ENCODE measurements at regions not wholly inside any gene's neighbourhood (a gene's known extent, or its start where the extent isn't known, plus 50 kb on each side); places are given as distances from the start of the nearest gene placed in this dataset.

DNA sequence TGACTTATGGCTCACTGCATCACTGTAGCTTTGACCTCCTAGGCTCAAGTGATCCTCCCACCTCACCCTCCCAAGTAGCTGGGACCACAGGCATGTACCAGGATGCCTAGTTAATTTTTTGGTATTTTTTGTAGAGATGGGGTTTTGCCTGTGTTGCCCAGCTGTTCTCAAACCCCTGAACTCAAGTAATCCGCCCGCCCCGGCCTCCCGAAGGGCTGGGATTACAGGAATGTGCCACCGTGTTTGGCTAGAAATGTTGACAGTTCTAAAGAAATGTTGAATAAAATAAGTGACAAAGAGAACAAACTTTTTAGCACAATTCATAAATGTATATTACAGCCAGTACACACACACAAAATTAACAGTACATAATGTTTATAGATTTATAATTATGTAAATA, 1586.1 kb downstream of the NCAM2 start:
- CTCF ChIA-PET: no interaction called here
- intact Hi-C loops (cut with micrococcal nuclease; ENCODE audit: unreplicated experiment): no loop called here

DNA sequence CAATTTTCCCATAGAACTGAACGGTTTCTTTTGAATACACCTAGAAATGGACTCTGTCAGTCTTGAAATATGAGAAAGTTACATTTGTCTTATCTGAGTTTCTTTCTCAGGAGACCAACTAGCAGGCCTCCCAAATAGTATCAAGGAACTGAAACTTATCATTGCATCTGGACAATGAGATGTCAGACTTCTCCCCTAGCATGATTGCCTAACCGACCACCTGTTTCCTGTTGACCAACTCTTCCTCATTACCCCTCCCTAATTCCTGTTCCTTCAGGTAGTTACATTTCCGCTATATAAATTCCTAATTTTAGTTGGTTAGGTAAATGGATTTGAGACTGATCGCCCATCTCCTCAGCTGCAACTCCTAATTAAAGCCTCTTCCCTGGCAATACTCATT, 1587.3 kb downstream of the NCAM2 start:
- no peak for TF ChIP-seq EZH2 (IDR thresholded peaks at IDR 0.05; ENCODE audit: low read depth)
- no peak overlapping the region for H3K4me3 ChIP-seq
- H3K27me3 ChIP-seq (ENCODE audit: insufficient read depth, low read depth): no peaks in the 10 kb centered on the region
- ChIA-PET POLR2A (ENCODE audit: unreplicated experiment) (no interaction called here), CTCF (no interaction called here)
- no peaks in the 10 kb centered on the region for H4K20me1 ChIP-seq (ENCODE audit: insufficient read depth)
- H3K4me2 ChIP-seq: no peak overlapping the region
- no TSS peak for BruUV-seq (replicated peaks)
- H3K9me2 ChIP-seq (ENCODE audit: insufficient read depth): no peaks in the 10 kb centered on the region
- H3K79me2 ChIP-seq (ENCODE audit: low read depth): no peaks in the 10 kb centered on the region
- H3K9me3 ChIP-seq (ENCODE audit: insufficient read depth, low read depth): no peaks in the 10 kb centered on the region
- H3K27ac ChIP-seq: no peak overlapping the region
- H3K4me1 ChIP-seq (replicated peaks; ENCODE audit: insufficient read depth): no peaks in the 10 kb centered on the region
- H3F3A ChIP-seq (ENCODE audit: insufficient read depth, low read depth): no peaks in the 10 kb centered on the region
- DNase-seq: no peak
- no peaks in the 10 kb centered on the region for H3K36me3 ChIP-seq (ENCODE audit: low read depth)
- no peak overlapping the region for H2AFZ ChIP-seq
- intact Hi-C loops (cut with micrococcal nuclease; ENCODE audit: unreplicated experiment): no loop called here

More for the DNA sequence above, 1586.1 kb downstream of the NCAM2 start:
- H3K9me3 ChIP-seq (ENCODE audit: insufficient read depth, low read depth): no peaks in the 10 kb centered on the region
- H3K36me3 ChIP-seq (ENCODE audit: low read depth): no peaks in the 10 kb centered on the region
- H3K4me1 ChIP-seq (replicated peaks; ENCODE audit: insufficient read depth): no peaks in the 10 kb centered on the region
- no peak overlapping the region for H2AFZ ChIP-seq
- H4K20me1 ChIP-seq (ENCODE audit: insufficient read depth): no peaks in the 10 kb centered on the region
- H3K4me3 ChIP-seq: no peak overlapping the region
- no peaks in the 10 kb centered on the region for H3K27me3 ChIP-seq (ENCODE audit: insufficient read depth, low read depth)
- no peaks in the 10 kb centered on the region for H3K9me2 ChIP-seq (ENCODE audit: insufficient read depth)
- POLR2A ChIA-PET (ENCODE audit: unreplicated experiment): no interaction called here
- no TSS peak for BruUV-seq (replicated peaks)
- no peak for DNase-seq
- TF ChIP-seq, protein P1, sequence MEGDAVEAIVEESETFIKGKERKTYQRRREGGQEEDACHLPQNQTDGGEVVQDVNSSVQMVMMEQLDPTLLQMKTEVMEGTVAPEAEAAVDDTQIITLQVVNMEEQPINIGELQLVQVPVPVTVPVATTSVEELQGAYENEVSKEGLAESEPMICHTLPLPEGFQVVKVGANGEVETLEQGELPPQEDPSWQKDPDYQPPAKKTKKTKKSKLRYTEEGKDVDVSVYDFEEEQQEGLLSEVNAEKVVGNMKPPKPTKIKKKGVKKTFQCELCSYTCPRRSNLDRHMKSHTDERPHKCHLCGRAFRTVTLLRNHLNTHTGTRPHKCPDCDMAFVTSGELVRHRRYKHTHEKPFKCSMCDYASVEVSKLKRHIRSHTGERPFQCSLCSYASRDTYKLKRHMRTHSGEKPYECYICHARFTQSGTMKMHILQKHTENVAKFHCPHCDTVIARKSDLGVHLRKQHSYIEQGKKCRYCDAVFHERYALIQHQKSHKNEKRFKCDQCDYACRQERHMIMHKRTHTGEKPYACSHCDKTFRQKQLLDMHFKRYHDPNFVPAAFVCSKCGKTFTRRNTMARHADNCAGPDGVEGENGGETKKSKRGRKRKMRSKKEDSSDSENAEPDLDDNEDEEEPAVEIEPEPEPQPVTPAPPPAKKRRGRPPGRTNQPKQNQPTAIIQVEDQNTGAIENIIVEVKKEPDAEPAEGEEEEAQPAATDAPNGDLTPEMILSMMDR (conservative IDR thresholded peaks at IDR 0.05): no peak
- no peak for TF ChIP-seq EZH2 (IDR thresholded peaks at IDR 0.05; ENCODE audit: low read depth)
- H3F3A ChIP-seq (ENCODE audit: insufficient read depth, low read depth): no peaks in the 10 kb centered on the region
- no peak overlapping the region for H3K4me2 ChIP-seq
- no peaks in the 10 kb centered on the region for H3K79me2 ChIP-seq (ENCODE audit: low read depth)
- H3K27ac ChIP-seq: no peak overlapping the region

DNA sequence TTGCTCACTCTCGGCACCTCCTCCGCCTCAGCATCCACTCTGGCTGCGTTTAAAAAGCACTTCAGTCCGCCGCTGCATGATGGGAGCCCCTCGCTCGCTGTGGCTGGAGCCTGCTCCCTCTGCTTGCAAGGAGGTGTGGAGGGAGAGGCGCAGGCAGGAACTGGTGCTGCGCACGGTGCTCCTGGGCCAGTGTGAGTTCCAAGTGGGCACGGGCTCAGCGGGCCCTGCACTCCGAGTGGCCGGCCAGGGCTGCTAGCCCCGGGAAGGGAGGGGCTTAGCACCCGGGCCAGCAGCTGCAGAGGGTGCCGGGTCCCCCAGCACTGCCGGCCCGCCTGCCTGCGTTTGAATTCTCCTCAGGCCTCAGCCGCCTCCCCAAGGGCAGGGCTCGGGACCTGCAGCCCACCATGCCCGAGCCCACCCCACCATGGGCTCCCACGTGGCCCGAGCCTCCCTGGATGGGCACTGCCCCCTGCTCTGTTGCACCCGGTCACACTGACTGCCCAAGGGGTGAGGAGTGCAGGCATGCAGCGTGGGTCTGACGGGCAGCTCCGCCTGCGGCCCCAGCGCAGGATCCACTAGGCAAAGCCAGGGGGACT, 1599.5 kb downstream of the NCAM2 start:
- H3K4me3 ChIP-seq: no peak overlapping the region

More for the DNA sequence above, 1599.5 kb downstream of the NCAM2 start:
- Histone ChIP-seq H3K79me2 (ENCODE audit: low read depth) (no peaks in the 10 kb centered on the region), H3F3A (ENCODE audit: insufficient read depth, low read depth) (no peaks in the 10 kb centered on the region), H3K27me3 (ENCODE audit: insufficient read depth, low read depth) (no peaks in the 10 kb centered on the region), H3K4me2 (no peak overlapping the region), H3K4me1 (replicated peaks; ENCODE audit: insufficient read depth) (no peaks in the 10 kb centered on the region), H3K9me2 (ENCODE audit: insufficient read depth) (no peaks in the 10 kb centered on the region), H2AFZ (no peak overlapping the region), H3K36me3 (ENCODE audit: low read depth) (no peaks in the 10 kb centered on the region), H4K20me1 (ENCODE audit: insufficient read depth) (no peaks in the 10 kb centered on the region), H3K27ac (no peak overlapping the region), H3K9me3 (ENCODE audit: insufficient read depth, low read depth) (no peaks in the 10 kb centered on the region)
- no TSS peak for BruUV-seq (replicated peaks)
- ChIA-PET CTCF (no interaction called here), POLR2A (ENCODE audit: unreplicated experiment) (no interaction called here)
- TF ChIP-seq, protein P1 (conservative IDR thresholded peaks at IDR 0.05): no peak
- no peak for TF ChIP-seq EZH2 (IDR thresholded peaks at IDR 0.05; ENCODE audit: low read depth)
- no peak for DNase-seq
- intact Hi-C loops (cut with micrococcal nuclease; ENCODE audit: unreplicated experiment): no loop called here
